CD4-positive, alpha-beta T cell (primary cell): ENCODE measurements at regions not wholly inside any gene's neighbourhood (a gene's known extent, or its start where the extent isn't known, plus 50 kb on each side); places are given as distances from the start of the nearest gene placed in this dataset.

ENCODE experiments used
- ATAC-seq: fragments of 200-7000 bp; cut with Tn5 transposase; one replicate; pipeline ENCODE4 v1.10.0; 2022; ENCODE audit warnings: mild to moderate bottlenecking; ENCODE audit not compliant: poor library complexity
- CTCF ChIA-PET: fragments of 350-600 bp; sonication (Branson Sonifier 250); formaldehyde crosslinking; loops from one replicate; lab custom pipeline; 2021; ENCODE audit warnings: antibody characterized with exemption, inconsistent platforms; lab: Charles Lee
- POLR2A ChIA-PET: fragments of 350-600 bp; sonication (Branson Sonifier 250); formaldehyde crosslinking; loops from one replicate; lab custom pipeline; 2021; ENCODE audit warnings: antibody characterized with exemption, inconsistent platforms; lab: Charles Lee
- DNase-seq, 14 experiments: peaks; one replicate each; pipeline ENCODE4 v3.0.0-alpha.2; 2013 to 2020; ENCODE audit warnings: mixed read lengths in 2 of 14
- H3K27ac ChIP-seq, 2 donors: one replicate each; pipeline versions ENCODE4 v1.5.1 to v1.7.0; 2013; ENCODE audit warnings: low read length in 2 of 2, low read depth in 1 of 2, mild to moderate bottlenecking in 1 of 2
- H3K27me3 ChIP-seq, 2 experiments: 1 replicate in 1 of 2; 2 replicates in 1 of 2; pipeline versions ENCODE4 v1.6.1 to v1.7.0; 2013; ENCODE audit warnings: low read length in 2 of 2, control low read depth in 1 of 2, mild to moderate bottlenecking in 1 of 2, moderate library complexity in 1 of 2; ENCODE audit not compliant: insufficient read depth in 2 of 2, control insufficient read depth in 1 of 2
- H3K36me3 ChIP-seq: one replicate; pipeline ENCODE4 v1.6.1; 2013; ENCODE audit warnings: low read length, control low read depth; ENCODE audit not compliant: insufficient read depth
- H3K4me1 ChIP-seq: one replicate; pipeline ENCODE4 v1.6.1; 2013; ENCODE audit warnings: low read length, control low read depth; ENCODE audit not compliant: insufficient read depth
- H3K4me3 ChIP-seq: one replicate; pipeline ENCODE4 v1.5.1; 2013; ENCODE audit warnings: mild to moderate bottlenecking, low read length, moderate library complexity
- H3K9me3 ChIP-seq, 2 experiments: 1 replicate in 1 of 2; 2 replicates in 1 of 2; pipeline versions ENCODE4 v1.6.1 to v1.7.0; 2013; ENCODE audit warnings: low read length in 2 of 2, mild to moderate bottlenecking in 2 of 2, control low read depth in 1 of 2, moderate library complexity in 1 of 2; ENCODE audit not compliant: control insufficient read depth in 1 of 2, insufficient read depth in 1 of 2
- H3K27ac Mint-ChIP-seq: one replicate; pipeline ENCODE4 v1.8.0; 2020; ENCODE audit warnings: mixed read lengths
- H3K27me3 Mint-ChIP-seq: one replicate; pipeline ENCODE4 v1.8.0; 2021; ENCODE audit warnings: mixed read lengths
- H3K36me3 Mint-ChIP-seq: one replicate; pipeline ENCODE4 v1.8.0; 2021; ENCODE audit warnings: low read depth, mixed read lengths
- H3K4me1 Mint-ChIP-seq: one replicate; pipeline ENCODE4 v1.8.0; 2021; ENCODE audit warnings: low read depth, mixed read lengths
- H3K4me3 Mint-ChIP-seq: one replicate; pipeline ENCODE4 v1.8.0; 2020; ENCODE audit warnings: mild to moderate bottlenecking, mixed read lengths
- H3K9me3 Mint-ChIP-seq: one replicate; pipeline ENCODE4 v1.8.0; 2020; ENCODE audit warnings: mixed read lengths
- CTCF ChIP-seq: fragments of 200-600 bp; IDR thresholded peaks from one replicate; pipeline ENCODE4 v1.8.0; 2022; ENCODE audit warnings: antibody characterized with exemption, mild to moderate bottlenecking
- intact Hi-C, 2 experiments: fragments of 100-400 bp; cut with DNase I in 1 of 2; cut with micrococcal nuclease in 1 of 2; formaldehyde crosslinking; loops; one replicate each; pipeline versions ENCODE4 v1.15.1 to v1.9.0; 2023 to 2025; cut with DNase I, micrococcal nuclease

- DNase-seq: no peak
- H3K9me3 ChIP-seq: no peaks in the 10 kb centered on the region
- no peak overlapping the region for H3K4me3 Mint-ChIP-seq
- H3K4me1 Mint-ChIP-seq: no peaks in the 10 kb centered on the region
- H3K36me3 ChIP-seq: no peaks in the 10 kb centered on the region
- peaks cover 24% of the 10 kb centered on the region for H3K27me3 Mint-ChIP-seq
- H3K9me3 Mint-ChIP-seq: no peaks in the 10 kb centered on the region
- H3K27ac Mint-ChIP-seq: no peak overlapping the region
- ATAC-seq: no peak
- no peak overlapping the region for H3K4me3 ChIP-seq
- H3K27ac ChIP-seq: no peak overlapping the region
- H3K27me3 ChIP-seq: peaks cover 0 to 9% of the 10 kb centered on the region in 2 experiments
- TF ChIP-seq CTCF: no peak
- intact Hi-C loops: no loop called here
- CTCF ChIA-PET: no interaction called here
- no peaks in the 10 kb centered on the region for H3K4me1 ChIP-seq
- POLR2A ChIA-PET: no interaction called here
- no peaks in the 10 kb centered on the region for H3K36me3 Mint-ChIP-seq
Measured at GRCh38 chr22:27080036-27080578, 422.7 kb downstream of the MIAT start.

- H3K36me3 ChIP-seq: no peaks in the 10 kb centered on the region
- no peaks in the 10 kb centered on the region for H3K9me3 ChIP-seq
- no peak overlapping the region for H3K27ac Mint-ChIP-seq
- ChIA-PET POLR2A (no interaction called here), CTCF (no interaction called here)
- H3K36me3 Mint-ChIP-seq: no peaks in the 10 kb centered on the region
- H3K27ac ChIP-seq: no peak overlapping the region
- intact Hi-C loops: no loop called here
- H3K27me3 Mint-ChIP-seq: peaks cover 31% of the 10 kb centered on the region
- H3K4me1 ChIP-seq: no peaks in the 10 kb centered on the region
- H3K4me3 Mint-ChIP-seq: no peak overlapping the region
- peaks cover 3 to 9% of the 10 kb centered on the region in 2 experiments for H3K27me3 ChIP-seq
- no peak for ATAC-seq
- H3K9me3 Mint-ChIP-seq: no peaks in the 10 kb centered on the region
- no peak for DNase-seq
- no peak for TF ChIP-seq CTCF
- no peak overlapping the region for H3K4me3 ChIP-seq
- H3K4me1 Mint-ChIP-seq: no peaks in the 10 kb centered on the region
Measured at GRCh38 chr22:27080863-27081262, 423.5 kb downstream of the MIAT start.

GRCh38 chr22:27083610-27084009 is 426.2 kb downstream of the MIAT start:
- ATAC-seq (no peak), DNase-seq (no peak)
- POLR2A ChIA-PET: no interaction called here
- CTCF ChIA-PET: no interaction called here
- TF ChIP-seq CTCF: no peak
- Mint-ChIP-seq H3K27ac (no peak overlapping the region), H3K4me3 (no peak overlapping the region), H3K4me1 (no peaks in the 10 kb centered on the region), H3K27me3 (peaks cover 44% of the 10 kb centered on the region), H3K36me3 (no peaks in the 10 kb centered on the region), H3K9me3 (no peaks in the 10 kb centered on the region)
- Histone ChIP-seq H3K4me1 (no peaks in the 10 kb centered on the region), H3K27me3 (peaks cover 8 to 17% of the 10 kb centered on the region in 2 experiments), H3K4me3 (no peak overlapping the region), H3K9me3 (peaks cover 4 to 9% of the 10 kb centered on the region in 2 experiments), H3K27ac (no peak overlapping the region), H3K36me3 (no peaks in the 10 kb centered on the region)
- intact Hi-C loops: no loop called here
